Tibial nerve (tissue), 4 donors: ENCODE measurements at regions not wholly inside any gene's neighbourhood (a gene's known extent, or its start where the extent isn't known, plus 50 kb on each side); places are given as distances from the start of the nearest gene placed in this dataset.

Source experiments
- EP300 ChIP-seq, 2 donors: sonication (generic); formaldehyde crosslinking; IDR thresholded peaks; one replicate each; pipeline ENCODE4 v1.6.1; 2017; ENCODE audit warnings: antibody characterized with exemption in 2 of 2, mild to moderate bottlenecking in 1 of 2
- TF ChIP-seq, protein P1 (sequence below), 5 experiments: fragments of 200-600 bp in 3 of 5; fragments of 450-650 bp in 2 of 5; sonication (generic) in 3 of 5; IDR thresholded peaks; one replicate each; pipeline ENCODE4 v1.5.1; 2016 to 2019; ENCODE audit warnings: antibody characterized with exemption in 5 of 5, mild to moderate bottlenecking in 3 of 5, moderate library complexity in 2 of 5

GRCh38 chr5:81859624-81860023, 108.7 kb upstream of the SSBP2 start:
- TF ChIP-seq, protein P1, sequence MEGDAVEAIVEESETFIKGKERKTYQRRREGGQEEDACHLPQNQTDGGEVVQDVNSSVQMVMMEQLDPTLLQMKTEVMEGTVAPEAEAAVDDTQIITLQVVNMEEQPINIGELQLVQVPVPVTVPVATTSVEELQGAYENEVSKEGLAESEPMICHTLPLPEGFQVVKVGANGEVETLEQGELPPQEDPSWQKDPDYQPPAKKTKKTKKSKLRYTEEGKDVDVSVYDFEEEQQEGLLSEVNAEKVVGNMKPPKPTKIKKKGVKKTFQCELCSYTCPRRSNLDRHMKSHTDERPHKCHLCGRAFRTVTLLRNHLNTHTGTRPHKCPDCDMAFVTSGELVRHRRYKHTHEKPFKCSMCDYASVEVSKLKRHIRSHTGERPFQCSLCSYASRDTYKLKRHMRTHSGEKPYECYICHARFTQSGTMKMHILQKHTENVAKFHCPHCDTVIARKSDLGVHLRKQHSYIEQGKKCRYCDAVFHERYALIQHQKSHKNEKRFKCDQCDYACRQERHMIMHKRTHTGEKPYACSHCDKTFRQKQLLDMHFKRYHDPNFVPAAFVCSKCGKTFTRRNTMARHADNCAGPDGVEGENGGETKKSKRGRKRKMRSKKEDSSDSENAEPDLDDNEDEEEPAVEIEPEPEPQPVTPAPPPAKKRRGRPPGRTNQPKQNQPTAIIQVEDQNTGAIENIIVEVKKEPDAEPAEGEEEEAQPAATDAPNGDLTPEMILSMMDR (IDR thresholded peaks at IDR 0.05): no peak
- no peak for TF ChIP-seq EP300 (IDR thresholded peaks at IDR 0.05)
